Gastroesophageal sphincter (tissue), 3 donors: ENCODE measurements at regions not wholly inside any gene's neighbourhood (a gene's known extent, or its start where the extent isn't known, plus 50 kb on each side); places are given as distances from the start of the nearest gene placed in this dataset.

Experiments used
- CTCF ChIP-seq, 4 experiments: fragments of 200-600 bp in 2 of 4; fragments of 450-650 bp in 2 of 4; sonication (generic) in 1 of 4; IDR thresholded peaks; one replicate each; pipeline ENCODE4 v1.5.1; 2017 to 2019; ENCODE audit warnings: antibody characterized with exemption in 4 of 4, mild to moderate bottlenecking in 2 of 4, moderate library complexity in 2 of 4
- POLR2A ChIP-seq, 2 donors: fragments of 450-650 bp; IDR thresholded peaks; one replicate each; pipeline ENCODE4 v1.6.1; 2017; ENCODE audit warnings: antibody characterized with exemption in 2 of 2, mild to moderate bottlenecking in 2 of 2, moderate library complexity in 1 of 2

GRCh38 chr21:16863908-16864307 lies 648.9 kb upstream of the CXADR start:
- TF ChIP-seq CTCF (IDR thresholded peaks at IDR 0.05), result no peak
- TF ChIP-seq POLR2A (IDR thresholded peaks at IDR 0.05), result no peak
